C4-2B (cell line): ENCODE measurements at regions not wholly inside any gene's neighbourhood (a gene's known extent, or its start where the extent isn't known, plus 50 kb on each side); places are given as distances from the start of the nearest gene placed in this dataset.

ENCODE experiments used
- ZFX ChIP-seq: fragments of 450-650 bp; IDR thresholded peaks from 2 replicates; pipeline ENCODE4 v1.6.1; 2017
- TF ChIP-seq, protein P1 (sequence below): fragments of 450-650 bp; conservative IDR thresholded peaks from 2 replicates; pipeline ENCODE4 v1.5.1; 2017; ENCODE audit warnings: mild to moderate bottlenecking

DNA sequence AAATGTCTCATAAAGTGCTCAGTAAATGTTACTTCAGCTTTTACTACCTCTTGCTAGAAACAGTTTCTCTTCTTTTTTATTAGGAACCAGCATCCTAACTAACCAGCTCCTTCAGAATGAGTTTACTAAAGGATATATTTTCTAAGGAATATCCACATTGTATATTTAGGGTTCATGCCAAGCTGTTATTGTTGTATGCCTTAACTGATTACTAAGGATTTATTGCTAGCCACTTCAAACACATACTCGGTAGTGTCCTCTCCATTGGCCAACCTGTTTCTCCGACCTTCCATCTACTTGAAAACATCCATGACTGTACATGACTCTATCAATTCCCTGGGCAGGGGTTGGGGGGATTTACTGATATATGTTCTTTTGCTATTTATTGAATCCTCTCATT is 906.3 kb upstream of the SORCS1 start:
- TF ChIP-seq, protein P1, sequence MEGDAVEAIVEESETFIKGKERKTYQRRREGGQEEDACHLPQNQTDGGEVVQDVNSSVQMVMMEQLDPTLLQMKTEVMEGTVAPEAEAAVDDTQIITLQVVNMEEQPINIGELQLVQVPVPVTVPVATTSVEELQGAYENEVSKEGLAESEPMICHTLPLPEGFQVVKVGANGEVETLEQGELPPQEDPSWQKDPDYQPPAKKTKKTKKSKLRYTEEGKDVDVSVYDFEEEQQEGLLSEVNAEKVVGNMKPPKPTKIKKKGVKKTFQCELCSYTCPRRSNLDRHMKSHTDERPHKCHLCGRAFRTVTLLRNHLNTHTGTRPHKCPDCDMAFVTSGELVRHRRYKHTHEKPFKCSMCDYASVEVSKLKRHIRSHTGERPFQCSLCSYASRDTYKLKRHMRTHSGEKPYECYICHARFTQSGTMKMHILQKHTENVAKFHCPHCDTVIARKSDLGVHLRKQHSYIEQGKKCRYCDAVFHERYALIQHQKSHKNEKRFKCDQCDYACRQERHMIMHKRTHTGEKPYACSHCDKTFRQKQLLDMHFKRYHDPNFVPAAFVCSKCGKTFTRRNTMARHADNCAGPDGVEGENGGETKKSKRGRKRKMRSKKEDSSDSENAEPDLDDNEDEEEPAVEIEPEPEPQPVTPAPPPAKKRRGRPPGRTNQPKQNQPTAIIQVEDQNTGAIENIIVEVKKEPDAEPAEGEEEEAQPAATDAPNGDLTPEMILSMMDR = no peak
- no peak for TF ChIP-seq ZFX
